ENCODE measurements at regions not wholly inside any gene's neighbourhood (a gene's known extent, or its start where the extent isn't known, plus 50 kb on each side); places are given as distances from the start of the nearest gene placed in this dataset.

- WGBS, 2 donors, result 88 to 100% methylated on average over 1 of the region's 2 CpGs
- no peak overlapping the region for H3K4me3 ChIP-seq (replicated peaks in 1 of 3)
- no peaks in the 10 kb centered on the region for H3K4me1 ChIP-seq
- H3K9me3 ChIP-seq, result no peaks in the 10 kb centered on the region
- no peaks in the 10 kb centered on the region for H3K27me3 ChIP-seq
- intact Hi-C loops (cut with DNase I), result no loop called here
- DNase-seq, result no peak
- TF ChIP-seq POLR2A (IDR thresholded peaks at IDR 0.05), result no peak
- TF ChIP-seq CTCF (IDR thresholded peaks at IDR 0.05), result no peak
- no peaks in the 10 kb centered on the region for H3K36me3 ChIP-seq
- H3K27ac ChIP-seq, result no peak overlapping the region
Observed at GRCh38 chr3:96750094-96750767, 64.2 kb upstream of the EPHA6 start.

- no peak overlapping the region for H3K27ac ChIP-seq
- intact Hi-C loops (cut with DNase I), result no loop called here
- H3K27me3 ChIP-seq, result no peaks in the 10 kb centered on the region
- H3K4me3 ChIP-seq (replicated peaks in 1 of 3), result no peak overlapping the region
- no peak for DNase-seq
- no peaks in the 10 kb centered on the region for H3K9me3 ChIP-seq
- WGBS, 2 donors, result 87 to 93% methylated on average over 11 to 13 of the region's 13 CpGs
- H3K36me3 ChIP-seq, result no peaks in the 10 kb centered on the region
- no peaks in the 10 kb centered on the region for H3K4me1 ChIP-seq
- TF ChIP-seq POLR2A (IDR thresholded peaks at IDR 0.05) (no peak), CTCF (IDR thresholded peaks at IDR 0.05) (no peak)
Observed at GRCh38 chr3:96753124-96753523, 61.3 kb upstream of the EPHA6 start.

GRCh38 chr3:96754128-96754527 lies 60.3 kb upstream of the EPHA6 start:
- WGBS, 2 donors, result 84 to 88% methylated on average over 3 to 4 of the region's 5 CpGs
- no peaks in the 10 kb centered on the region for H3K36me3 ChIP-seq
- DNase-seq, result no peak
- no peaks in the 10 kb centered on the region for H3K9me3 ChIP-seq
- H3K4me1 ChIP-seq, result no peaks in the 10 kb centered on the region
- no peak overlapping the region for H3K27ac ChIP-seq
- no peak for TF ChIP-seq POLR2A (IDR thresholded peaks at IDR 0.05)
- no peak for TF ChIP-seq CTCF (IDR thresholded peaks at IDR 0.05)
- intact Hi-C loops (cut with DNase I), result no loop called here
- no peak overlapping the region for H3K4me3 ChIP-seq (replicated peaks in 1 of 3)
- H3K27me3 ChIP-seq, result no peaks in the 10 kb centered on the region

- Histone ChIP-seq H3K4me3 (replicated peaks in 1 of 3) (no peak overlapping the region), H3K4me1 (no peaks in the 10 kb centered on the region), H3K27ac (no peak overlapping the region), H3K27me3 (no peaks in the 10 kb centered on the region), H3K9me3 (no peaks in the 10 kb centered on the region), H3K36me3 (no peaks in the 10 kb centered on the region)
- DNase-seq, result no peak
- WGBS, 2 donors, result 74 to 87% methylated on average over 4 of the region's 4 CpGs
- intact Hi-C loops (cut with DNase I), result no loop called here
- TF ChIP-seq CTCF (IDR thresholded peaks at IDR 0.05), result no peak
- no peak for TF ChIP-seq POLR2A (IDR thresholded peaks at IDR 0.05)
Observed at GRCh38 chr3:96755519-96755918, 58.9 kb upstream of the EPHA6 start.

- intact Hi-C loops (cut with DNase I), result no loop called here
- TF ChIP-seq CTCF (IDR thresholded peaks at IDR 0.05) (no peak), POLR2A (IDR thresholded peaks at IDR 0.05) (no peak)
- H3K9me3 ChIP-seq, result no peaks in the 10 kb centered on the region
Observed at GRCh38 chr3:96756516-96756915, 57.9 kb upstream of the EPHA6 start.

More at GRCh38 chr3:96756516-96756915, 57.9 kb upstream of the EPHA6 start:
- H3K27ac ChIP-seq, result no peak overlapping the region
- H3K4me1 ChIP-seq, result no peaks in the 10 kb centered on the region
- 80 to 82% methylated on average over 1 of the region's 1 CpG for WGBS, 2 donors
- H3K4me3 ChIP-seq (replicated peaks in 1 of 3), result no peak overlapping the region
- no peaks in the 10 kb centered on the region for H3K27me3 ChIP-seq
- DNase-seq, result no peak
- H3K36me3 ChIP-seq, result no peaks in the 10 kb centered on the region

Data from thyroid gland (tissue), 4 donors.